HuH-7.5 (cell line): ENCODE measurements at regions not wholly inside any gene's neighbourhood (a gene's known extent, or its start where the extent isn't known, plus 50 kb on each side); places are given as distances from the start of the nearest gene placed in this dataset.

Experiments
- DNase-seq: peaks from one replicate; pipeline ENCODE4 v3.0.0; 2011; ENCODE audit warnings: low spot score

- no peak for DNase-seq
Measured at GRCh38 chr7:7051206-7051877, 131.0 kb upstream of the C1GALT1 start.

GRCh38 chr7:7054252-7054830 is 128.0 kb upstream of the C1GALT1 start:
- no peak for DNase-seq

GRCh38 chr7:7060828-7061599 is 121.3 kb upstream of the C1GALT1 start:
- no peak for DNase-seq

GRCh38 chr7:7077945-7078344 is 104.4 kb upstream of the C1GALT1 start:
- DNase-seq, result no peak

- DNase-seq, result no peak
Measured at GRCh38 chr7:7080802-7081201, 101.5 kb upstream of the C1GALT1 start.

- DNase-seq, result no peak
Measured at GRCh38 chr7:7090460-7090859, 91.9 kb upstream of the C1GALT1 start.

DNA sequence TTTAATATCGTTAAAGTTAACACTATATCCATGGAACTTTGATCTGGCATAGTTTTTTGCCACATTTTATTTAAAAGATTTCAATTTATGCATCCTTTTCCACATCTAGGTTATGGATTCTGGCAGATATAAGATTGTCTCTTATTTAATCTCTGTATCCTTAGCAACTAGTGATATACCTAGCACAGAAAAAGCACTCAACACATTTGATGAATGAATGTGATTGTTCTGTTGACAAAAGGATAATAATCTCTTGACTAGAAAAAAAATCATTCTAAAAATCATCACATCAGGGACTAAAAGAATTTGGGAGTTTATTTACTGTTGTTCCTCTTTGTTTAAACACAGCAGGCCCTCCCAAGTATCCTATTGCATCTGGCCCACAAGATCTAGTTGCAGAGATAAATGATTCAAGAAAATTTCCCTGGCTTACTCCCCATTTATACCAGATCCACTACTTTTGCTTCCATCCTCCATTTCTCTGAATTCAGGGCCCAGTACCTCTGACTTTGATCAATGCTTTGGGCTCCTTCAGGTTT is 84.0 kb upstream of the C1GALT1 start:
- DNase-seq, result no peak

GRCh38 chr7:7099584-7100014 is 82.7 kb upstream of the C1GALT1 start:
- DNase-seq, result peak; percentile 56

DNA sequence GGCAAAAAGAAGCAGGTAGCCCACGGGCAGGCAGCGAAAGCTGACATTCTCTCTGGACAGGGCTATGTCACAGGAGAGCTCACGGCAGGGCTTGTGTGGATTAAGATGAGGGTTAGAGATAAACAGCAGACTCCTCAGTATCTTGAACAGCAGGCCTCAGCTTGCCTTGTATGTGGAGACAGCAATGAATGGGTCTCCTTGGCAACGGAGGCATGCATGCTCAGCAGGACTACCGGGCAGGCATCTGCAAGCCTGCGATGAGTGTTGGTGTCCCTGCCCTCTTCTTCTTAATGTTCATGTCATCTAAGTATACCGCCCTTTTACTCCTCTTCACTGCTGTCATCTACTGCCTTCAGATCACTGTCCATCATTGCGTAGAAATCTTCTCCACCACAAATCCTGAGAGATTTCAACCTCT is 81.9 kb upstream of the C1GALT1 start:
- no peak for DNase-seq

GRCh38 chr7:7102906-7103305 is 79.4 kb upstream of the C1GALT1 start:
- DNase-seq, result no peak

- DNase-seq, result no peak
Measured at GRCh38 chr7:7103343-7104313, 78.7 kb upstream of the C1GALT1 start.

DNA sequence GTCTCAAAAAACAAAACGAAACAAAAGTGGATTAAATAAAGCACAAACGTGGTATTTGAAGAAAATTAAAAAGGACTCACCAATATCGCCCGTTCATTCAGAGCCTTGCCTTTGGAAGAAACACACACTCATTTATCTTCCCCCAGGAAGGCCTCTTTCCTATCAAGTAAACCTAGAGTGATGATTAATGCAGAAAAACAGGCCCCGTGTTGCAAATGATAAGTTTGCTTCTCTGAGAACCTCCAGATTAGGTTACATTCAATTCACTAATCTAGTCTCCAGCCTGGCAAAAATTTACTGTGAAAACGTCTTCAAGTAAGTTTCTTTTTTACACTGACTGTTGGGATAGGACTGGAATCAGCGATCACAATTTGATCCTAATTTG is 78.0 kb upstream of the C1GALT1 start:
- no peak for DNase-seq

GRCh38 chr7:7104971-7105370 is 77.4 kb upstream of the C1GALT1 start:
- no peak for DNase-seq

DNA sequence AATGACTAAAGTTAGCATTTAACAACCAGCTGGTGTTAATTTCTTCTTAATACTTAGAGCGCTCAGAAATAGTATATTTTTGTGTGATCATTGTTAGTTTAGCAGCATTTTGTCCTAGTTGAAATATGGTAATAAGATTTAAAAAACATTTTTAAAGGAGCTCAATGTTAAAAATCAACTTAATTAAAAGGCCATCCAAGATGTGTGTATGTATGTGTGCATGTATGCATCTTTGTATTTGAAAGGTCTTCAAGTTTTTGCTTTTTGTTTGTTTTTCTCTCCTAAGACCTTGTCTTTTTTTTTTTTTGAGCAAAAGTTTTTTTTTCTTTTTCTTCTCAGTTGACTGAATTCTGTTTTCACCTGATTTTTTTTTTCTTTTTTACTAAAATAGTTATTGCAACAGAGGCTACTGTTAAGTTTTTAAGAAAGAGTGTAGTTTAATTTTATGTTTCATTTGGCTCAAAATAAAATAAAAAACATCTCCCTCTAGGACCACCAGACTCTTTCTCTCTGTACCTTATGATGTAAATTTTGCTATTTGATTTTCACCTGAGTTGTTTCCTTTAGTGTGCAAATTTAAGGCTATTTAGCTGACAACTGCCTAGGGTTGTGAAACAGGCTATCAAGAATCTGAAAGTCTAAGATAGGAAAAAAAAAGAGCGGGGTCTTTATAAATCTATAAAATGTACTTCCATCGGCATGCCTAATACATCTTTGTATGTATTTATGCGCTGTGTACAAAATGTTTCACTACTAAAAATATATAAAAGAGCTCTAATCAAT is 76.4 kb upstream of the C1GALT1 start:
- DNase-seq, result no peak

GRCh38 chr7:7108931-7109330 is 73.4 kb upstream of the C1GALT1 start:
- DNase-seq, result no peak

GRCh38 chr7:7109934-7110333 is 72.4 kb upstream of the C1GALT1 start:
- DNase-seq, result no peak

- no peak for DNase-seq
Measured at GRCh38 chr7:7110706-7111105, 71.6 kb upstream of the C1GALT1 start.

- no peak for DNase-seq
Measured at GRCh38 chr7:7112868-7113267, 69.5 kb upstream of the C1GALT1 start.

GRCh38 chr7:7114575-7115291 is 67.6 kb upstream of the C1GALT1 start:
- peak; percentile 58 for DNase-seq

DNA sequence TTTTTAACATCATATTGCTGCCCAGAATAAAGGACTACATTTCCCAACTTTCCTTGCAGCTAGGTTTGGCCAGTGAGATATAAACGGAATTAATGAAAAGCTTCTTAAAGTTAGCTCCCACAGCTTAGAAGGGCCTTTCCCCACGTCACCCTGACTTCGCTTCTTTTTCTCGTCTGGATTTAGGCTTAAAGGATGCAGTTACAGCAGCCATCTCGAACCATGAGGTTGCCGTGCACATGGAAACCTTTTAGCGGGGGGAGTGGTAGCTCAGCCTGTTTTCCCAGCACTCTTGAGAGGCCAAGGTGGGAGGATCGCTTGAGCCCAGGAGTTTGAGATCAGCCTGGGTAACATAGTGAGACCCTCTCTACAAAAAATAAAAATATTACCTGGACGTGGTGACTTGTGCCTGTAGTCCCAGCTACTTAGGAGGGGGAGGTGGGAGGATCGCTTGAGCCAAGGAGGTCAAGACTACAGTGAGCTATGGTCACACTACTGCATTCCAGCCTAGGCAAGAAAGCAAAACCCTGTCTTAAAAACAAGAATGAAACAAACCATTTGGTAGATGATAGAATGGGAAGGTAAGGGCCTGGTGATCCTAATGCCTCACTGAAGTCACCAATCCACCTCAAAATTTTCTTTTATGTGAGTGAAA is 64.3 kb upstream of the C1GALT1 start:
- DNase-seq, result no peak
